ENCODE measurements at regions not wholly inside any gene's neighbourhood (a gene's known extent, or its start where the extent isn't known, plus 50 kb on each side); places are given as distances from the start of the nearest gene placed in this dataset.

DNA sequence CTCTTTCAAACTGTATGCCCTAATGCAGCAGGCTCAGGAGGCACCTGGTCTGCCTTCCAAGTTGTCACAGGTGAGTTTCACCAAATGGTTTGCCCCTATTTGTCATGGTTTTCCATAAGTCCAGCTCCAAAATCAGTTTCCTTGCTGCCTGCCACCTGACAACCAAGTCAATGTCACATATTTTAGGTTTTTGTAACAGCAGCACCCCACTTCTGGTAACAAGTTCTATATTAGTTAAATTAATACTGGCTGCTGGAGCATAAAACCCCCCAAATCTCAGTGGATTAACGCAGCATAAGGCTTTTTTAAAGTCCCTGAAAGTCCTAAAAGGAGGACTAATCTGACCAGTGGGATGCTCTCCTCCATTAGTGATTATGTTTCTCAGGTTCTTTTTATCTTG, 200.7 kb downstream of the RRAGC start:
- DNase-seq (ENCODE audit: low read depth in 2 of 2): no peak
- TF ChIP-seq, protein P1, sequence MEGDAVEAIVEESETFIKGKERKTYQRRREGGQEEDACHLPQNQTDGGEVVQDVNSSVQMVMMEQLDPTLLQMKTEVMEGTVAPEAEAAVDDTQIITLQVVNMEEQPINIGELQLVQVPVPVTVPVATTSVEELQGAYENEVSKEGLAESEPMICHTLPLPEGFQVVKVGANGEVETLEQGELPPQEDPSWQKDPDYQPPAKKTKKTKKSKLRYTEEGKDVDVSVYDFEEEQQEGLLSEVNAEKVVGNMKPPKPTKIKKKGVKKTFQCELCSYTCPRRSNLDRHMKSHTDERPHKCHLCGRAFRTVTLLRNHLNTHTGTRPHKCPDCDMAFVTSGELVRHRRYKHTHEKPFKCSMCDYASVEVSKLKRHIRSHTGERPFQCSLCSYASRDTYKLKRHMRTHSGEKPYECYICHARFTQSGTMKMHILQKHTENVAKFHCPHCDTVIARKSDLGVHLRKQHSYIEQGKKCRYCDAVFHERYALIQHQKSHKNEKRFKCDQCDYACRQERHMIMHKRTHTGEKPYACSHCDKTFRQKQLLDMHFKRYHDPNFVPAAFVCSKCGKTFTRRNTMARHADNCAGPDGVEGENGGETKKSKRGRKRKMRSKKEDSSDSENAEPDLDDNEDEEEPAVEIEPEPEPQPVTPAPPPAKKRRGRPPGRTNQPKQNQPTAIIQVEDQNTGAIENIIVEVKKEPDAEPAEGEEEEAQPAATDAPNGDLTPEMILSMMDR (conservative IDR thresholded peaks at IDR 0.05 in 1 of 2, IDR thresholded peaks at IDR 0.05 in 1 of 2; ENCODE audit: low read depth in 1 of 2, low read length in 2 of 2): no peak
- TF ChIP-seq EZH2 (IDR thresholded peaks at IDR 0.05; ENCODE audit: low read length, missing control alignments): no peak
- Histone ChIP-seq H3K79me2 (ENCODE audit: control insufficient read depth, insufficient read depth, low read length) (no peaks in the 10 kb centered on the region), H3K4me2 (ENCODE audit: extremely low read depth, insufficient read depth, low read length) (no peak overlapping the region), H4K20me1 (ENCODE audit: control insufficient read depth, extremely low read depth, insufficient read depth, low read length) (no peaks in the 10 kb centered on the region), H3K27me3 (ENCODE audit: control insufficient read depth, insufficient read depth, low read length) (no peaks in the 10 kb centered on the region), H3K27ac (ENCODE audit: insufficient read depth, low read length) (no peak overlapping the region), H3K9me3 (ENCODE audit: control insufficient read depth, insufficient read depth, low read depth, low read length) (no peaks in the 10 kb centered on the region), H3K4me3 (replicated peaks in 1 of 4; ENCODE audit: control extremely low read depth in 1 of 4, insufficient read depth in 1 of 4, low read depth in 3 of 4, low read length in 4 of 4) (no peak overlapping the region), H3K9ac (ENCODE audit: insufficient read depth, low read length) (no peak overlapping the region), H3K4me1 (ENCODE audit: control insufficient read depth, extremely low read depth, insufficient read depth, low read length) (no peaks in the 10 kb centered on the region), H2AFZ (ENCODE audit: low read length) (no peak overlapping the region), H3K36me3 (ENCODE audit: control insufficient read depth, insufficient read depth, low read length) (no peaks in the 10 kb centered on the region)

DNA sequence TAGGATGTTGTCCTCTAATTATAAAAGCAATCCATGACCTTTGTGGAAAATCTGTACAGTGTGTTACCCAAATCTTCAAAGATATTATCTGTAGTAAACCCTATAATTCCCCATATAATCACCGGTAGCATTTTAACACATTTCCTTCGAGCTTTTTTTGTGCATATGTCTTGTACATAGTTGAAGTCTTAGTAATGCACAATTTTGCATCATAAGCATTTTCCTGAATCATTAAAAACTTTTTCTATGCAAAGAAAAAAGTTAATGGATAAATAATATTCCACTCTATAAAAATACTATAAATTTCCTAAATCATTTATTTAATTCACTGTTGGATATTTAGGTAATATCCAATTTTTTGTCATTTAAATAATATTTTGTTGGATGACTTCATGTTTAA, 201.7 kb downstream of the RRAGC start:
- H2AFZ ChIP-seq (ENCODE audit: low read length): no peak overlapping the region
- H3K27me3 ChIP-seq (ENCODE audit: control insufficient read depth, insufficient read depth, low read length): no peaks in the 10 kb centered on the region
- H3K36me3 ChIP-seq (ENCODE audit: control insufficient read depth, insufficient read depth, low read length): no peaks in the 10 kb centered on the region

DNA sequence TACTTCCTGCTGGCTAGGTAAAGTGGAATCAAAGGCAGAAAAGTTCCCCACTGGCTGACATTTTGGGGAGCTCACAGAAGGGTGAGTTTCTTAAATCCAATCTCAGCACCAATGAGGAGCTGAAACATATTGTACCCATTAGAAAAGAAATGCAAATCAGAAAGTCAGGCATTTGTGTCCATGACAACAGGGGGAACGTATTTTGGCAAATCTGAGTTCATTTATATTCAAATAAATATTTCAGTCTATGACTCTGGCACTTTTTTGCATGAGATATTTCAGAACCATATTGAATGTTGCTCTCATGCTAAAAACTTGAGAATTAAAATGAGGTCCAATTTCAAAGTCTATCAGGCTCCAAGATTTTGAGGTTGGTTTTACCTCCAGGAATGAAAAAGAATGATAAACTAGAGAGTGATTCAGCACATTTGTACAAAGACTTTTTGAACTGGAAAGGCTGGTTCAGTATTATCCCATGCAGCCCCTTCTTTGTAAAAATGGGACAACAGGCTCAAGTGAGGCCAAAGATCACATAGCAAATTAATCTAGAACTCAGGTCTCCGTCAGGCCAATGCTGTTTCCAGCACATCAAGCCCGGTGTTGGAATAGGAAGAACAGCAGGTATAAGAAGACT, 202.2 kb downstream of the RRAGC start:
- H3K36me3 ChIP-seq (ENCODE audit: control insufficient read depth, insufficient read depth, low read length): no peaks in the 10 kb centered on the region
- no peaks in the 10 kb centered on the region for H3K4me1 ChIP-seq (ENCODE audit: control insufficient read depth, extremely low read depth, insufficient read depth, low read length)
- no peaks in the 10 kb centered on the region for H3K79me2 ChIP-seq (ENCODE audit: control insufficient read depth, insufficient read depth, low read length)
- TF ChIP-seq, protein P1 (conservative IDR thresholded peaks at IDR 0.05 in 1 of 2, IDR thresholded peaks at IDR 0.05 in 1 of 2; ENCODE audit: low read depth in 1 of 2, low read length in 2 of 2): no peak
- no peak for TF ChIP-seq EZH2 (IDR thresholded peaks at IDR 0.05; ENCODE audit: low read length, missing control alignments)
- no peak overlapping the region for H3K27ac ChIP-seq (ENCODE audit: insufficient read depth, low read length)
- no peaks in the 10 kb centered on the region for H3K27me3 ChIP-seq (ENCODE audit: control insufficient read depth, insufficient read depth, low read length)
- H4K20me1 ChIP-seq (ENCODE audit: control insufficient read depth, extremely low read depth, insufficient read depth, low read length): no peaks in the 10 kb centered on the region
- no peak overlapping the region for H2AFZ ChIP-seq (ENCODE audit: low read length)
- H3K9ac ChIP-seq (ENCODE audit: insufficient read depth, low read length): no peak overlapping the region
- no peak overlapping the region for H3K4me3 ChIP-seq (replicated peaks in 1 of 4; ENCODE audit: control extremely low read depth in 1 of 4, insufficient read depth in 1 of 4, low read depth in 3 of 4, low read length in 4 of 4)
- H3K4me2 ChIP-seq (ENCODE audit: extremely low read depth, insufficient read depth, low read length): no peak overlapping the region
- DNase-seq (ENCODE audit: low read depth in 2 of 2): no peak
- no peaks in the 10 kb centered on the region for H3K9me3 ChIP-seq (ENCODE audit: control insufficient read depth, insufficient read depth, low read depth, low read length)

More for the DNA sequence above, 201.7 kb downstream of the RRAGC start:
- TF ChIP-seq, protein P1 (conservative IDR thresholded peaks at IDR 0.05 in 1 of 2, IDR thresholded peaks at IDR 0.05 in 1 of 2; ENCODE audit: low read depth in 1 of 2, low read length in 2 of 2): no peak
- TF ChIP-seq EZH2 (IDR thresholded peaks at IDR 0.05; ENCODE audit: low read length, missing control alignments): no peak
- H4K20me1 ChIP-seq (ENCODE audit: control insufficient read depth, extremely low read depth, insufficient read depth, low read length): no peaks in the 10 kb centered on the region
- H3K4me3 ChIP-seq (replicated peaks in 1 of 4; ENCODE audit: control extremely low read depth in 1 of 4, insufficient read depth in 1 of 4, low read depth in 3 of 4, low read length in 4 of 4): no peak overlapping the region
- H3K27ac ChIP-seq (ENCODE audit: insufficient read depth, low read length): no peak overlapping the region
- DNase-seq (ENCODE audit: low read depth in 2 of 2): no peak
- no peaks in the 10 kb centered on the region for H3K9me3 ChIP-seq (ENCODE audit: control insufficient read depth, insufficient read depth, low read depth, low read length)
- H3K79me2 ChIP-seq (ENCODE audit: control insufficient read depth, insufficient read depth, low read length): no peaks in the 10 kb centered on the region
- no peak overlapping the region for H3K9ac ChIP-seq (ENCODE audit: insufficient read depth, low read length)
- no peaks in the 10 kb centered on the region for H3K4me1 ChIP-seq (ENCODE audit: control insufficient read depth, extremely low read depth, insufficient read depth, low read length)
- no peak overlapping the region for H3K4me2 ChIP-seq (ENCODE audit: extremely low read depth, insufficient read depth, low read length)

Measured in fibroblast of lung (primary cell).